HepG2 (cell line): ENCODE measurements at regions not wholly inside any gene's neighbourhood (a gene's known extent, or its start where the extent isn't known, plus 50 kb on each side); places are given as distances from the start of the nearest gene placed in this dataset.

Source experiments
- ATAC-seq: fragments of 200-7000 bp; cut with Tn5 transposase; 3 replicates; pipeline ENCODE4 v1.9.1; 2020; ENCODE audit warnings: mild to moderate bottlenecking, moderate library complexity
- BruUV-seq: library from RNA; stranded (reverse); fragments of 400-500 nt; replicated peaks from 2 replicates; lab custom pipeline; 2021; lab: Mats Ljungman, UMichigan
- CTCF ChIA-PET: fragments of 300-600 bp; formaldehyde crosslinking; extraction: SDS; loops from one replicate; lab custom pipeline; 2021; ENCODE audit warnings: low total read pairs, inconsistent platforms, low intra/inter-chr PET ratio; lab: Yijun Ruan, JAX
- POLR2A ChIA-PET: fragments of 350-600 bp; sonication (Branson Sonifier 250); formaldehyde crosslinking; loops from one replicate; lab custom pipeline; 2020; ENCODE audit warnings: antibody characterized with exemption, inconsistent platforms; lab: Yijun Ruan, JAX
- DNase-seq: peaks from one replicate; pipeline ENCODE4 v3.0.0-alpha.2; 2015; ENCODE audit warnings: low spot score
- FAIRE-seq: peaks from 3 replicates; lab custom pipeline; 2011; peaks lifted over from hg19 to GRCh38; lab: Jason Lieb, UNC
- H2AFZ ChIP-seq: one replicate; pipeline ENCODE4 v1.6.1; 2011; ENCODE audit warnings: low read length, inconsistent platforms
- H3K27ac ChIP-seq: fragments of 300-600 bp; 3 replicates; pipeline ENCODE4 v1.8.0; 2011; ENCODE audit warnings: mixed run types, mild to moderate bottlenecking, mixed read lengths, low read length, inconsistent platforms; ENCODE audit not compliant: insufficient read depth; ENCODE audit errors: extremely low read length
- H3K27me3 ChIP-seq, 2 experiments: fragments of 200-600 bp in 1 of 2; 2 replicates in 1 of 2; 3 replicates in 1 of 2; pipeline versions ENCODE4 v1.6.0 to v1.8.0; 2011; ENCODE audit warnings: low read length in 2 of 2, mild to moderate bottlenecking in 2 of 2, moderate library complexity in 2 of 2, inconsistent platforms in 1 of 2; ENCODE audit not compliant: insufficient read depth in 2 of 2, control insufficient read depth in 1 of 2
- H3K36me3 ChIP-seq, 2 experiments: fragments of 200-600 bp in 1 of 2; replicated peaks in 1 of 2; 2 replicates in 1 of 2; 3 replicates in 1 of 2; pipeline versions ENCODE4 v1.5.1 to v1.8.0; 2011; ENCODE audit warnings: low read length in 2 of 2, inconsistent platforms in 1 of 2; ENCODE audit not compliant: insufficient read depth in 2 of 2, control insufficient read depth in 1 of 2
- H3K4me1 ChIP-seq: 2 replicates; pipeline ENCODE4 v1.5.1; 2012; ENCODE audit warnings: low read length, inconsistent platforms; ENCODE audit not compliant: insufficient read depth
- H3K4me2 ChIP-seq: 2 replicates; pipeline ENCODE4 v1.6.0; 2011; ENCODE audit warnings: low read depth, low read length, inconsistent platforms
- H3K4me3 ChIP-seq, 3 experiments: fragments of 200-600 bp in 1 of 3; sonication (generic), shearing (Covaris generic) in 1 of 3; replicated peaks in 1 of 3; 2 replicates each; pipeline ENCODE4 v1.5.1; 2011 to 2016; ENCODE audit warnings: low read length in 3 of 3, inconsistent platforms in 2 of 3, low read depth in 2 of 3, mild to moderate bottlenecking in 2 of 3, control low read depth in 1 of 3, mixed read lengths in 1 of 3; ENCODE audit not compliant: insufficient read depth in 1 of 3
- H3K79me2 ChIP-seq: one replicate; pipeline ENCODE4 v1.6.1; 2011; ENCODE audit warnings: low read length, inconsistent platforms; ENCODE audit not compliant: insufficient read depth
- H3K9ac ChIP-seq: 2 replicates; pipeline ENCODE4 v1.6.0; 2011; ENCODE audit warnings: mild to moderate bottlenecking, low read depth, low read length, inconsistent platforms; ENCODE audit not compliant: insufficient read depth
- H3K9me3 ChIP-seq: 2 replicates; pipeline ENCODE4 v1.5.1; 2012; ENCODE audit warnings: mild to moderate bottlenecking, low read length
- H4K20me1 ChIP-seq: 2 replicates; pipeline ENCODE4 v1.6.0; 2011; ENCODE audit warnings: inconsistent platforms, mild to moderate bottlenecking, low read length, moderate library complexity; ENCODE audit not compliant: insufficient read depth
- HNRNPK ChIP-seq: fragments of 200-400 bp; formaldehyde crosslinking; IDR thresholded peaks from 2 replicates; pipeline ENCODE4 v1.6.1; 2018; ENCODE audit warnings: low read length, low read depth, moderate library complexity, mild to moderate bottlenecking; ENCODE audit not compliant: poor library complexity, severe bottlenecking
- MAZ ChIP-seq, 2 experiments: sonication (generic) in 1 of 2; formaldehyde crosslinking in 1 of 2; IDR thresholded peaks; 2 replicates each; pipeline versions ENCODE4 v1.5.0 to v1.6.1; 2012 to 2020; ENCODE audit warnings: low read depth in 2 of 2, mild to moderate bottlenecking in 2 of 2, borderline replicate concordance in 1 of 2, improper control_type of control experiment in 1 of 2, low read length in 1 of 2, missing genetic modification reagents in 1 of 2, moderate library complexity in 1 of 2
- NFIC ChIP-seq: IDR thresholded peaks from 2 replicates; pipeline ENCODE4 v1.6.1; 2012; ENCODE audit warnings: mild to moderate bottlenecking, low read length, inconsistent platforms
- NFKBIZ ChIP-seq: IDR thresholded peaks from 2 replicates; pipeline ENCODE4 v1.6.1; 2018; ENCODE audit warnings: missing genetic modification reagents, missing compliant biosample characterization
- ZEB1 ChIP-seq: IDR thresholded peaks from 2 replicates; pipeline ENCODE4 v1.6.1; 2012; ENCODE audit warnings: mild to moderate bottlenecking, low read depth, inconsistent platforms; ENCODE audit not compliant: insufficient replicate concordance
- ZNF326 ChIP-seq: sonication (generic); formaldehyde crosslinking; IDR thresholded peaks from 2 replicates; pipeline ENCODE4 v1.4.0; 2020; ENCODE audit warnings: missing genetic modification reagents, borderline replicate concordance
- ZNF431 ChIP-seq: sonication (generic); formaldehyde crosslinking; IDR thresholded peaks from 2 replicates; pipeline ENCODE4 v1.9.0; 2022; ENCODE audit warnings: missing genetic modification reagents, low read depth, mild to moderate bottlenecking, borderline replicate concordance
- ZNF563 ChIP-seq: sonication (generic); formaldehyde crosslinking; IDR thresholded peaks from 2 replicates; pipeline ENCODE4 v1.8.0; 2022; ENCODE audit warnings: mild to moderate bottlenecking, moderate library complexity, missing genetic modification reagents
- ZNF768 ChIP-seq: sonication (generic); formaldehyde crosslinking; IDR thresholded peaks from 2 replicates; pipeline ENCODE4 v1.4.0; 2020; ENCODE audit warnings: missing genetic modification reagents
- in situ Hi-C: cut with HindIII; loops from 2 replicates; pipeline ENCODE4 v1.10.0; 2017; ENCODE audit warnings: low pct_unique_long_range_greater_than_20kb; ENCODE audit not compliant: extremely low pct_ligation_motif_present
- intact Hi-C: fragments of 100-400 bp; cut with micrococcal nuclease; formaldehyde crosslinking; loops from one replicate; pipeline ENCODE4 v1.10.0; 2022; ENCODE audit not compliant: unreplicated experiment
- TF ChIP-seq, protein P1 (sequence below): sonication (generic); formaldehyde crosslinking; IDR thresholded peaks from 2 replicates; pipeline ENCODE4 v1.4.0; 2020; ENCODE audit warnings: mild to moderate bottlenecking, missing genetic modification reagents
- TF ChIP-seq, protein P2 (sequence below), 2 experiments: sonication (generic) in 1 of 2; formaldehyde crosslinking in 1 of 2; IDR thresholded peaks; 2 replicates each; pipeline versions ENCODE4 v1.4.0 to v1.6.1; 2016 to 2020; ENCODE audit warnings: borderline replicate concordance in 1 of 2, low read depth in 1 of 2, mild to moderate bottlenecking in 1 of 2, missing genetic modification reagents in 1 of 2
- TF ChIP-seq, protein P3 (sequence below): sonication (generic); formaldehyde crosslinking; IDR thresholded peaks from 2 replicates; pipeline ENCODE4 v1.5.0; 2020; ENCODE audit warnings: missing genetic modification reagents, mild to moderate bottlenecking, borderline replicate concordance
- TF ChIP-seq, protein P4 (sequence below): sonication (generic); formaldehyde crosslinking; IDR thresholded peaks from 2 replicates; pipeline ENCODE4 v1.4.0; 2020; ENCODE audit warnings: missing genetic modification reagents, borderline replicate concordance
- TF ChIP-seq, protein P5 (sequence below): sonication (generic); formaldehyde crosslinking; IDR thresholded peaks from 2 replicates; pipeline ENCODE4 v1.8.0; 2022; ENCODE audit warnings: missing genetic modification reagents, low read depth, mild to moderate bottlenecking, borderline replicate concordance

DNA sequence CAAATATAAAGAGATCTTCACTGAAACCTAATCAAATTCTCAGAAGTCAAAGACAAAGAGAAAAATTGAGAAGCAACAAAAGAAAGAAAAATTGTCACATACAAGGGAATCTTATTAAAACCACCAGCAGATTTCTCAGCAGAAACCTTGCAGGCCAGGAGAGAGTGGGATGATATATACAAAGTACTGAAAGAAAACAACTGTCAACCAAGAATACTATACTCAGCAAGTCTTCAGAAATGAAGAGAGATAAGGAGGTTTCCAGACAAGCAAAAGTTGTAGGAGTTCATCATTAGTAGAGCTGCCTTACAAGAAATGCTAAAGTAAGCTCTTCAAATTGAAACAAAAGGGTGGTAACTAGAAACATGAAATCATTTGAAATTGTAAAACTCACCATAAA, 345.6 kb downstream of the MAFB start:
- H3K36me3 ChIP-seq: no peaks in the 10 kb centered on the region
- DNase-seq (no peak), ATAC-seq (no peak), FAIRE-seq (no peak)
- no peaks in the 10 kb centered on the region for H3K79me2 ChIP-seq
- intact Hi-C loops (no loop called here), in situ Hi-C loops (no loop called here)
- no peaks in the 10 kb centered on the region for H3K27me3 ChIP-seq
- no peak overlapping the region for H3K27ac ChIP-seq
- no peak overlapping the region for H3K4me2 ChIP-seq
- H4K20me1 ChIP-seq: no peaks in the 10 kb centered on the region
- H3K9ac ChIP-seq: no peak overlapping the region
- TF ChIP-seq, protein P1, sequence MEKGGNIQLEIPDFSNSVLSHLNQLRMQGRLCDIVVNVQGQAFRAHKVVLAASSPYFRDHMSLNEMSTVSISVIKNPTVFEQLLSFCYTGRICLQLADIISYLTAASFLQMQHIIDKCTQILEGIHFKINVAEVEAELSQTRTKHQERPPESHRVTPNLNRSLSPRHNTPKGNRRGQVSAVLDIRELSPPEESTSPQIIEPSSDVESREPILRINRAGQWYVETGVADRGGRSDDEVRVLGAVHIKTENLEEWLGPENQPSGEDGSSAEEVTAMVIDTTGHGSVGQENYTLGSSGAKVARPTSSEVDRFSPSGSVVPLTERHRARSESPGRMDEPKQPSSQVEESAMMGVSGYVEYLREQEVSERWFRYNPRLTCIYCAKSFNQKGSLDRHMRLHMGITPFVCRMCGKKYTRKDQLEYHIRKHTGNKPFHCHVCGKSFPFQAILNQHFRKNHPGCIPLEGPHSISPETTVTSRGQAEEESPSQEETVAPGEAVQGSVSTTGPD (CRISPR knock-in tag): no peak
- no peak for TF ChIP-seq MAZ (IDR thresholded peaks at IDR 0.05; ENCODE audit: borderline replicate concordance, low read depth, low read length)
- no peak for TF ChIP-seq MAZ (CRISPR knock-in tag; IDR thresholded peaks at IDR 0.05; ENCODE audit: low read depth)
- TF ChIP-seq, protein P2, sequence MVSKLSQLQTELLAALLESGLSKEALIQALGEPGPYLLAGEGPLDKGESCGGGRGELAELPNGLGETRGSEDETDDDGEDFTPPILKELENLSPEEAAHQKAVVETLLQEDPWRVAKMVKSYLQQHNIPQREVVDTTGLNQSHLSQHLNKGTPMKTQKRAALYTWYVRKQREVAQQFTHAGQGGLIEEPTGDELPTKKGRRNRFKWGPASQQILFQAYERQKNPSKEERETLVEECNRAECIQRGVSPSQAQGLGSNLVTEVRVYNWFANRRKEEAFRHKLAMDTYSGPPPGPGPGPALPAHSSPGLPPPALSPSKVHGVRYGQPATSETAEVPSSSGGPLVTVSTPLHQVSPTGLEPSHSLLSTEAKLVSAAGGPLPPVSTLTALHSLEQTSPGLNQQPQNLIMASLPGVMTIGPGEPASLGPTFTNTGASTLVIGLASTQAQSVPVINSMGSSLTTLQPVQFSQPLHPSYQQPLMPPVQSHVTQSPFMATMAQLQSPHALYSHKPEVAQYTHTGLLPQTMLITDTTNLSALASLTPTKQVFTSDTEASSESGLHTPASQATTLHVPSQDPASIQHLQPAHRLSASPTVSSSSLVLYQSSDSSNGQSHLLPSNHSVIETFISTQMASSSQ (IDR thresholded peaks at IDR 0.05; ENCODE audit: low read depth): no peak
- TF ChIP-seq, protein P2 (CRISPR knock-in tag; IDR thresholded peaks at IDR 0.05; ENCODE audit: borderline replicate concordance): no peak
- TF ChIP-seq ZNF431: no peak
- TF ChIP-seq ZEB1: no peak
- TF ChIP-seq, protein P3, sequence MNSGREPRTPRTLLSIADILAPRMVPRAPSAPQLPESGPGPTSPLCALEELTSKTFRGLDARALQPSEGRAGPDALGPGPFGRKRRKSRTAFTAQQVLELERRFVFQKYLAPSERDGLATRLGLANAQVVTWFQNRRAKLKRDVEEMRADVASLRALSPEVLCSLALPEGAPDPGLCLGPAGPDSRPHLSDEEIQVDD (CRISPR knock-in tag): no peak
- no peak for TF ChIP-seq HNRNPK
- TF ChIP-seq, protein P4, sequence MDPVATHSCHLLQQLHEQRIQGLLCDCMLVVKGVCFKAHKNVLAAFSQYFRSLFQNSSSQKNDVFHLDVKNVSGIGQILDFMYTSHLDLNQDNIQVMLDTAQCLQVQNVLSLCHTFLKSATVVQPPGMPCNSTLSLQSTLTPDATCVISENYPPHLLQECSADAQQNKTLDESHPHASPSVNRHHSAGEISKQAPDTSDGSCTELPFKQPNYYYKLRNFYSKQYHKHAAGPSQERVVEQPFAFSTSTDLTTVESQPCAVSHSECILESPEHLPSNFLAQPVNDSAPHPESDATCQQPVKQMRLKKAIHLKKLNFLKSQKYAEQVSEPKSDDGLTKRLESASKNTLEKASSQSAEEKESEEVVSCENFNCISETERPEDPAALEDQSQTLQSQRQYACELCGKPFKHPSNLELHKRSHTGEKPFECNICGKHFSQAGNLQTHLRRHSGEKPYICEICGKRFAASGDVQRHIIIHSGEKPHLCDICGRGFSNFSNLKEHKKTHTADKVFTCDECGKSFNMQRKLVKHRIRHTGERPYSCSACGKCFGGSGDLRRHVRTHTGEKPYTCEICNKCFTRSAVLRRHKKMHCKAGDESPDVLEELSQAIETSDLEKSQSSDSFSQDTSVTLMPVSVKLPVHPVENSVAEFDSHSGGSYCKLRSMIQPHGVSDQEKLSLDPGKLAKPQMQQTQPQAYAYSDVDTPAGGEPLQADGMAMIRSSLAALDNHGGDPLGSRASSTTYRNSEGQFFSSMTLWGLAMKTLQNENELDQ (CRISPR knock-in tag): no peak
- TF ChIP-seq ZNF326 (CRISPR knock-in tag): no peak
- TF ChIP-seq ZNF563 (CRISPR knock-in tag): no peak
- no peak for TF ChIP-seq NFIC
- TF ChIP-seq, protein P5, sequence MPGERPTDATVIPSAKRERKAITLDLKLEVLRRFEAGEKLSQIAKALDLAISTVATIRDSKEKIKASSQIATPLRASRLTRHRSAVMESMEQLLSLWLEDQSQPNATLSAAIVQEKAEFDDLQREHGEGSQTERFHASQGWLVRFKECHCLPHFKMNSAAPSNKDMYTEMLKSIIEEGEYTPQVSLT: no peak
- no peak for TF ChIP-seq ZNF768 (CRISPR knock-in tag)
- TF ChIP-seq NFKBIZ (CRISPR knock-in tag): no peak
- ChIA-PET POLR2A (no interaction called here), CTCF (no interaction called here)
- no peak overlapping the region for H2AFZ ChIP-seq
- peaks cover 58% of the 10 kb centered on the region for H3K9me3 ChIP-seq
- BruUV-seq: no TSS peak
- no peak overlapping the region for H3K4me3 ChIP-seq
- H3K4me1 ChIP-seq: no peaks in the 10 kb centered on the region
